GM12875 (cell line): ENCODE measurements at regions not wholly inside any gene's neighbourhood (a gene's known extent, or its start where the extent isn't known, plus 50 kb on each side); places are given as distances from the start of the nearest gene placed in this dataset.

Experiments
- H3K4me3 ChIP-seq: one replicate; pipeline ENCODE4 v1.5.1; 2011; ENCODE audit warnings: low read depth, low read length, control low read depth
- CTCF ChIP-seq: IDR thresholded peaks from 2 replicates; pipeline ENCODE4 v1.5.1; 2011; ENCODE audit warnings: low read depth, mild to moderate bottlenecking, control low read depth, inconsistent platforms, low read length, moderate library complexity, borderline replicate concordance; ENCODE audit not compliant: insufficient read depth

- H3K4me3 ChIP-seq = no peak overlapping the region
- TF ChIP-seq CTCF = no peak
Measured at GRCh38 chr4:15322006-15322405, 105.8 kb upstream of the C1QTNF7 start.

DNA sequence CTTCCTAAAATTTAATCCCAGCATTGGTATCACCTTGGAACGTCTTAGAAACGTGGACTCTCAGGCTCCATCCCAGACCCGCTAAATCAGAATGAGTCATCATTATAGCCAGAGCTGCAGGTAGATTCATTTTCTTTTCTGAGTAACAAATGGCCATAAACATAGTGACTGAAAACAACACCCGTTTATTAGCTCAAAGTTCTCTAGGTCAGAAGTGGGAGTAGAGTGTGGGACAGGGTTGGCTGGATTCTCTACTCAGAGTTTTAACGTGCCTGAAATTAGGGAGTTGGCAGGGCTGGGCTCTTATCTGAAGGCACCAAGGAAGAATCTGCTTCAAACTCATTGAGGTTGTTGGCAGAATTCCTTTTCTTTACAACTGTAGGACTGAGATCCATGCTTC lies 101.8 kb upstream of the C1QTNF7 start:
- TF ChIP-seq CTCF = no peak
- H3K4me3 ChIP-seq = no peak overlapping the region

GRCh38 chr4:15327311-15328298 lies 100.2 kb upstream of the C1QTNF7 start:
- H3K4me3 ChIP-seq = no peak overlapping the region
- TF ChIP-seq CTCF = no peak

DNA sequence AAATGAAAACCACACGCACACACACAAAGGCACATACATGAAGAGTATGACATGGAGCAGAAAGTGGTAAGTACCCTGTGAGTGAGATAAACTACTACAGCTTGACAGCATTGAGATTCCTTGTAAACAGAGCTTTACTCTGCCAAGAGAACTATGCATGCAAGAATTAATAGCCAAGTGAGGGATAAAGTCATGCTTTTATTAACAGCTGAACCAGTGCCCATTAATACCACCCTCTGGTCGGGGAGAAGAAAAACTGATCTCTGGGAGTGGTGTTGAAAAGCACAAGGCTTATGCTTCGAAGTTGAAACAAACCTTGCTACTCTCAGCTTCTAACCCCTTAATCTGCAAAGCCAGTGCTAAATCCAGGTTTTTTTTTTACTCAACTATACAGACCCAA lies 95.9 kb upstream of the C1QTNF7 start:
- no peak overlapping the region for H3K4me3 ChIP-seq
- no peak for TF ChIP-seq CTCF

DNA sequence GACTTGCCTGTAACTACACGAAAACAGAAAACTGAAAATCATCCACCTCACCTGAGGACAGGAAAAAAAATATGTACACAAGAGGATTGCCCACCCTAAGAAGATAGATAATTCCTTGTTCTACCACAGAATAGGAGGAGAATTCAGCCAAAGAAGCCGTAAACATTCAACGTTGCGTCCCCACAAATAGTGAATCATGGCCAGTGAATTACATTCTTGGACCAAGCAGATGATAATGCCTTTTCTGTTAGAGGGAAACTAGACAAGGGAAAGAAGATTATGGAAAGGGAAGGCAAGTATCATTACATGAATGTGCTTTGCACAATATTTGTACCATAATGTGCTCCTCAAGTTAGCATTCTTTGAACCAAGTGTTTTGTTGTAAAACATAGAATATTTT lies 95.5 kb upstream of the C1QTNF7 start:
- TF ChIP-seq CTCF = no peak
- no peak overlapping the region for H3K4me3 ChIP-seq

DNA sequence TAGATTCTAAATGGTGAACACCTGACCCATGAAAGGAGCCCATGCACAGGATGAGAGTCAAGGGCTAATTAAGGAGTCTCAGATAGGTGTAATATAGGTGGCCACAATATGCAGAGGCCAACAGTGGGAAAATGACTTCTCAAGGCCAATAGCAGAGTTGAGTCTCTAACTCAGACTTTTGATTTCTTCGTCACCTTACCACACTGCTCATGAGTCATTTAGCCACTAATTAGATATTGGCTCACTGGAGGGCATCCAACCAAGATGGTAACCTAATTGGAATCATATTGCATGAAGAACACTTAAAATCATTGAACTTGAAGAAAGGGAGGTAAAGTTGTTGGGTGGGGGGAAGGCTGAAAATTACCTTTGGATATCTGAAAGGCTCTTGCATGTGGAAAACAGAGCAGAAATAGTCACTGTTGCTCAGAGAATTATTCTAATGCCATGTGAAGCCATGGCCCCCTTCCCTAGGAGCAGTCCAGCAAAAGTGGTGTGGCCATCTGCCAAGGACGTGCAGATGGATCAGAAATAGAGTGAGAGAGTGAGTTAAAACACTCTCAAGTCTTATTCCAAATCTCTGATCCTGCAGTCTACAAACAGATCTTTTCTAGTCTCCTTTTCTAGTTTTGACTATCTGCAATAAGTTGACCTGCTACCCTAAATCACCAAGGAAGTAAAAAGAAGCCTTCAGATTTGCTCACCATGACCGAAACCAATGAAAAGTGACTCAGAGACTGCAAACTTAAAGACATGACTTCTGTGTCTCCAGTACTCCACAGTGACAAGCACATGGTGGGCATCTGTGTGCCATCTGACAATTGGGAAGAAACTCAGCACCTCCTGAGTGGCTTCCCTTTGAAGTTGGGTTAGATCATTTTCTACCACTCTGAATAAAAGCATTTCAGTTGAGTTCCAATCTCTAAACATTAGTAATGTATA lies 93.9 kb upstream of the C1QTNF7 start:
- no peak overlapping the region for H3K4me3 ChIP-seq
- TF ChIP-seq CTCF = no peak
